Fibroblast of skin of right biceps (primary cell): ENCODE measurements at regions not wholly inside any gene's neighbourhood (a gene's known extent, or its start where the extent isn't known, plus 50 kb on each side); places are given as distances from the start of the nearest gene placed in this dataset.
A peak's percentile ranks its signal among the peaks of the same experiment; 100 is the strongest.

Source experiments
- DNase-seq: peaks from one replicate; pipeline ENCODE4 v3.0.0-alpha.2; 2013

DNA sequence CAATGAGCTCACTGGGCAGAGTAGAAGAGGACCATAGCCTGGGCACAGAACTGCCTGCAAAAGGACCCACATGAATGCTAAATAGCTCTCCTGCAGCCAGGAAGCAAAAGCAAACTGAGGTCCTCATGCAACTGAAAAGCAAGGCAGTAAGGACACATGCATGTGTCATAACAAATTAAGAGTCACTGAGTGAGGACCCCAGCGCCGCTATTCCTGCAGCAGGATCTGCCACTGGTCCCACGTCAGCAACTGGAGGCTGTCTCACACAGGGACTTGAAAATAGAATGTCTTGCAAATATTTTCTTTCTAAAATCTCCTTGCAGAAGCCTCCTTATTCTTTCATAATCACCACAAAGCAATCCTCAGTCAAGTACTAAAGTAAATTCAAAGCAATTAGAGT, 559.6 kb upstream of the DAB1 start:
- DNase-seq = no peak

GRCh38 chr1:57982852-57983251, 559.0 kb upstream of the DAB1 start:
- no peak for DNase-seq

- no peak for DNase-seq
Measured at GRCh38 chr1:57976216-57976615, 552.4 kb upstream of the DAB1 start.

GRCh38 chr1:57968321-57968720, 544.5 kb upstream of the DAB1 start:
- DNase-seq = no peak

DNA sequence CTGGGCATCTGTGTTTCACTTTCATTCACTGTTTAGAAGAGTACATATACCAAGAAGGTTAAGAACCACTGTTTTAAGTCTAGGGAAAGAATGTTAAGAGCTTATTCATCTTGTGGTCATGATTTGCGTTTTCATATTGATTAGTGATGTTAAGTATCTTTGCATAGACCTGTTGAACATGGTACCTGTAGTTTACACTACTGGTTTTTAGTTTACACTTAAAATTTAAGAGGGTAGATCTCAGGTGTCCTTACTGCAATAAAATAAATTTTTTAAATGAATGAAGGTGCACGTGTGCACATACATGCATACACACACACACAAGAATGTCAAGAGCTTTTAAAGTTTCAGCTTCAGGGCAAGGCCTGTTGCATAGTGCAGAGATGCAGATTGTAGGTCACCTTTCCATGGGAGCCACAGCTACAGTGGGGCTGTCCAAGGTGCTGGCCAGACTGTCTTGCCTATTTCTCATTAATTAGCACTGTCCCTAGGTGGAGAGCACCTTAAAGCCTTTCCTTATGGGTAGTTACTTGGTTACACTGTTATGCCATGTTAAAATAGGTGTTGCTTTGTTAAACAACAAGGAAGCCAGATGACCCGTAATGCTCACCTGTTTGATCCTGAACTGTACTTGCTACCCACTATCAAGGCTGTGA, 543.0 kb upstream of the DAB1 start:
- peak; percentile 33 for DNase-seq

DNA sequence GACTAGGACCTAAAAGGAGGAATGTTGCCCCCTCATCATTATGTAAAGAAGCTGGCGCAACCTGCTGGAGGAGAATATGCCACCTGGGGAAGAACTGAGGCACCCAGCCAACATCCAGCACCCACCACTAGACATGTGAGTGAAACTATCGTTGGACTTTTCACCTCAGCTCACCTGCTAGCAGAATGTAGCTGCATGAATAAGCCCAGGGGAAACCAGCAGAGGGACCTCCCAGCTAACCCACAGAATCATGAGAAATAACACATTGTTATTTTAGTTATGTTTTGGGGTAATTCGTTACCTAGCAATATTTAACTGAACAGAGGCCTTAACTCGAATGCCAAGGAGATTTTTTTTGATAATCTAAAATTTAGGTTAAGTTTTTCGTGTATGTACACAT, 542.5 kb upstream of the DAB1 start:
- DNase-seq = no peak

DNA sequence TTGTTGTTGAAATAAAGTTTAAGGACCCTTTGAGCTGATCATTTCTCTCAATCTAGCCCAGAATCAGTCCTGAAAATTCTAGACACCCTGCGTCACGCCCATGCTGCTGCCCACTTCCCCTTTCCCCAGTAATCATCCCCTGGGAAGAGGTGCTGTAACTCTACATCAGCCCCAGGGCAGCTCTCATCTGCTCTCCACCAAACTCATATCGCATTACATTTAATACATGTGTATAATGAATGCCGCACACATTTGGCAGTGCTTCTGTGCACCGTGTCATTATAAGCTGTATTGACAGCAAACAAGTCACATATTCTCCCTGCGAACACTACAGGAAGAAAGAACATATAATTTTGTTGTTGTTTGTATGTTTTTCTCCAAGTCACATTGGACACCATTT, 539.7 kb upstream of the DAB1 start:
- no peak for DNase-seq

DNA sequence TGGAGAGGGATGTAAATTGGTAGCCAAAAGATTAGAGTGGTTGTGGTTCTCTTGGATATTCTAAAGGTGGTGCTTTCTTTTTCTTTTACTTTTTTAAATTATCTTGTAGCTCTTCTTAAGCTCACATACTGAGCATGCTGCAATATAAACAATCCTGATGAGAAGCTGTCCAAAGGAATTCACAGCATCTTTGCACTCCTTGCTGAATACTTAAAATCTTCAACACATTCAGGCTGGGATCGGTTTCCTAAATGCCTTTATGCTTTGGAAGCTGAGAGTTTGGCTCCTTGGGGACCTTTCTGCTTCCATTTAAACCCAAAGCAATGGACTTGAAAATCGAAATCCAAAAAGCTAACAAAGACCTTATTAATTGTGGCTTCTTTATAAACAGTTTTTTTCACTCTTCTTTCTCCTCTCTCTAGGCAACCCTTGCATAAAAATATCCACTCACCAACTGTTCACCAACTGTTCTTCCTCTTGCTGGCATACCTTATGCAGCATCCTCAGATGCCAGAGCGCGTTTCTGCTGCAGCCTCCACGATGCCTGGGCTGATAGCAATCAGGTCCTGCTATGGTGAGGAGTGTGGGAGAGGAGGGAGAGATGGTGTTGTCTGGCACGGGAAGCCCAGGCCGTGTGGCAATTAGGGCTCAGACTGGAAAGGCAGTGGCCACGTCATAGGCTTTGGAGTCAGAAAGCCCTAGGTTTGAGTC, 535.8 kb upstream of the DAB1 start:
- DNase-seq = no peak

DNA sequence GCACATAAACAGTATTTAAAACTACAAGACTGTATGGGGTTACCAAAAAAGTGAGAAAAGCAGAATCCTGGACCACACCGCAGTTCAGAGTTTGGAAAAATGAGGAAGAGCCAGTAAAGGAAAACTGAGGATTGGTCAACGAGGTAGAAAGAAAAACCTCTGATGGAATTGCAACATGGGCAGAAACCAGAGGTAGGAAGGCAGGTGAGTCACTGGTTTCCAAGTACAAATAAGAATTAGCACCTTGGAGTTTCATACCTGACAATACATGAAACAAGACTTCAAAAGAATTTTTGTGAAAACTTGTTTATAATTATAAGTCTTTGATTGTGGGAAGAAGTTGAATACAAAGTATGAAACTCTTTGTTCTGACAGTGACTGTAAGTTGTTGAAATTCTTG, 533.7 kb upstream of the DAB1 start:
- DNase-seq = no peak

DNA sequence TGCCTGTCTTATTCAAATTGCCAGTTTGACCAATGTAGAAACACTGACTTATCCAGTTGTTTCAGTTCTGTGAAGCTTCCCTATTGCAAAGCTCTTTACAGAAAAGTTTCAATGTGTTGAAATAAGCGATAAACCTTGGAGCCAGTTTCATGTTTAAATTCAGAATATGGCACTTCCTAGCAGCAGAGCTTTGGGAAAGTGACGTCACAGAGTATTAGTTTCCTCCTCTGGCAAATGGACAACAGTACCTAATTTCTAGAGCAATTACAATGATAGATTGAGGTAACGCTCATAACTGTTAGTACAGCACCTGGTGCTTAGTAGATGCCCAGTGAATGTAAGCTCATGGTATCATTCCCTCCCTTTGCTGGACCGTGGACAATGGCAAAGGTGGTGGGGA, 527.5 kb upstream of the DAB1 start:
- DNase-seq = no peak

DNA sequence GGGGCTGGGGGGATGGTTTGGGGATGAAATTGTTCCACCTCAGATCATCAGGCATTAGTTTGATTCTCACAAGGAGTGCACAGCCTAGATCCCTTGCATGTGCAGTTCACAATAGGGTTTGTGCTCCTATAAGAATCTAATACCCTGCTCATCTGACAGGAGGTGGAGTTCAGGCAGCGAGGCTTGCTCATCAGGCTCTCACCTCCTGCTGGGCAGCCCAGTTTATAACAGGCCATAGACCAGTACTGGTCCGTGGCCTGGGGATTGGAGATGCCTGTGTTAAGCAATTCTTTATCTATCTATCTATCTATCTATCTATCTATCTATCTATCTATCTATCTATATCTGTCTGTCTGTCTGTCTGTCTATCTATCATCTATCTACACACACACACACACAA, 525.3 kb upstream of the DAB1 start:
- DNase-seq = no peak

- no peak for DNase-seq
Measured at GRCh38 chr1:57947471-57947870, 523.6 kb upstream of the DAB1 start.

GRCh38 chr1:57945045-57945444, 521.2 kb upstream of the DAB1 start:
- no peak for DNase-seq

- no peak for DNase-seq
Measured at GRCh38 chr1:57943365-57943764, 519.5 kb upstream of the DAB1 start.

DNA sequence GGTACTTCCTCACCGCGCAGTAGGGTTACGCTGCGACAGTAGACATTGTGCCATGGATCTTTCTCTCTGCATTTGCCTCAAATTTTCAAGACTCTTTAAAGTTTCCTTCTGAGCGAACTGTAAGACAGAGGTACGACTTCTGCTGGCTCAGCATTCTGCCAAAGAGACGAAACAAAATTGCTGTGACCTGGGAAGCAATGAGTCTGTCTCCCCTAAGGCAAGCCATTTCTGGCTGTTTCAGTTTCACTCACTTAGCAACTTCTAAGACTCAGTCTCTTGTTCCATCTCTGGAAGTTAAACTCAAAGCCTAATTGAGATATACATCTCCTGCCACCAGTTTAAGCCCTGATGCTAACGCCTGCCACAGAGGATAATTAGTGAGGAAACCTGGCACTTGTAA, 510.9 kb upstream of the DAB1 start:
- no peak for DNase-seq

- DNase-seq = no peak
Measured at GRCh38 chr1:57927003-57927402, 503.1 kb upstream of the DAB1 start.

DNA sequence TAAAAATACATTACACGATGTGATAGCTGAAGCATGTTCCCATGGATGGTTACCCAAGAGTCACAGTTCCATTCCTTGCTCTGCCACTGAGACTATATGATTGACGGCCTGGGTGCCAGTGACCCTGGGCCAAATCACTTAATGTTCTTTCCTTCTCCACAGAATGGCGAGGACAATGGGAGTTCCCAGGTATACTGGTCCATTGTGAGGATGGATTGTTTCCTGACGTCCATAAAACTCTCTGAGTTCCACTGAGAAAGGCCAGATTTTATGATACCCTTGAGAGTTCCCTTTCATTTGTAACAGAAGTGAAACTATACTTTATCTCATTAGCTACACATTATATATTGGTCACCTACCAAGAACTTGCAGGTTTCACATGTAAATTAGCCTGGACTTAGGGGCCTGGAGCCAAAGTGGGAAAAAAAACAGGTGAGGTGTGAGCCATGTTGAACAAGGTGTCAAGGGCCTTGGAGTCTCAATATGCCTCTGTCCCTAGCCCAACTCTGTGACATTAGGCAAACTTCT, 502.2 kb upstream of the DAB1 start:
- DNase-seq = no peak

GRCh38 chr1:57925226-57925625, 501.4 kb upstream of the DAB1 start:
- no peak for DNase-seq

- DNase-seq = no peak
Measured at GRCh38 chr1:57922130-57922529, 498.3 kb upstream of the DAB1 start.

GRCh38 chr1:57916041-57916440, 492.2 kb upstream of the DAB1 start:
- DNase-seq = no peak

DNA sequence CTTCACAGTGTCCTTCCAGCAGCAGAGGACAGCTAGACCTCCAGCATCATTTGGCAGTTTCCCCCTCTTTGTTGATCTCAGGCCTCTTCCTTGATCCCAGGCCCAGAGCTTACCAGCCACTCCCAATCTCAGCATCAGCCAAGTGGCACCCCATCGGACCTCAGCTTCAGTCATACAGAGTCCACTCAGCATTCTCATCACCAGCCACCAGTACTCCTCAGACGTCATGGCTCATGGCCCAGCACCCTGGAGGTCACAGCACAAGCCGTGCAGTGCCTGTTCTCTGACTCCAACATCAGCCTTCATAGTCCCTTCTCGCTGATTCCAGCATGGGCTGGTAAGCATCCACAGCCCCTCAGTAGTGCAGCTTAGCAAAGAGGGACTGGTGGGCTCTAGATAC, 487.6 kb upstream of the DAB1 start:
- DNase-seq = no peak

DNA sequence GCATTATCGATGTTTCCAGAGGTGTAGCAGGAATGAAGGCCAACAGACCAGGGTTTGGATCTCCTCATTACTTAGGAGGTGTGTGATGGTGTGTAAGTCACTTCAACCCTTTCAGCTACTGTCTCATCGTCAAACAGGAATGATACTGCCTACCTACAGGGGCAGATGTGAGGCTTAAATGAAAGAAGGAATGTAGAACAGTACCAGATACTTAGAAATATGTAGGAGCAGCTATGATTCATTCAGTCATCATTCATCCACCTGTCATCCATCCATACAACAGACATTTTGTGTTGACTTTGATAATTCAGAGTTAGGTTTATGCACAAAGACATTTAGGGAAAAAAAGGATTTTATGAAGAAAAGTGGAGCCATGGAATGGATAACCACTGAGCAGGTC, 486.9 kb upstream of the DAB1 start:
- no peak for DNase-seq

DNA sequence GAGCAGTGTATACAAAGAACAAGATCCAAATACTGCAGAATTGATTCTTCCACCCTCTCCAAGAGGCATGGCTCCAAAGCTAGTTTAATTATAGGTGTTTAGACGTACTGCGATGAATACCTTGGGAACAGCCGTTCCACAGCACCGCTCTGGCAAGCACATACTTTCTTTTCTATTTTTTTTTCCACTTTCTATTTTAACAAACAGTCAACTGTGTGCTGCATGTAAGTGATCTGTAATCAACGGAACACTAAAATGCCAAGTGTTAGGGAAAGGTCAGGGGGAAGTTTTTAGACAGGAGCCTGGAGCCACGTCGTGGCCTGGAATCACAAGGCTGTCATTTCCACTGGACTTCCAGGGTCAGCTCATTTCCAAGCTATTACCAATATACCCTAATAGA, 486.4 kb upstream of the DAB1 start:
- no peak for DNase-seq

- DNase-seq = no peak
Measured at GRCh38 chr1:57908147-57908890, 484.5 kb upstream of the DAB1 start.
